NB4 (cell line): ENCODE measurements at regions not wholly inside any gene's neighbourhood (a gene's known extent, or its start where the extent isn't known, plus 50 kb on each side); places are given as distances from the start of the nearest gene placed in this dataset.

Experiments used
- DNase-seq: peaks from one replicate; pipeline ENCODE4 v3.0.0; 2010; ENCODE audit warnings: low read depth
- H3K4me3 ChIP-seq: one replicate; pipeline ENCODE4 v1.5.1; 2011; ENCODE audit warnings: mild to moderate bottlenecking, low read depth, low read length, moderate library complexity
- MYC ChIP-seq: IDR thresholded peaks from 2 replicates; pipeline ENCODE4 v1.6.1; 2011; ENCODE audit warnings: low read depth, low read length
- POLR2A ChIP-seq: IDR thresholded peaks from 2 replicates; pipeline ENCODE4 v1.6.1; 2011; ENCODE audit warnings: mild to moderate bottlenecking; ENCODE audit not compliant: insufficient read length; ENCODE audit errors: extremely low read depth
- TF ChIP-seq, protein P1 (sequence below): IDR thresholded peaks from 2 replicates; pipeline ENCODE4 v1.6.1; 2011; ENCODE audit warnings: low read depth, low read length
- TF ChIP-seq, protein P2 (sequence below): IDR thresholded peaks from one replicate; pipeline ENCODE4 v1.5.1; 2012; ENCODE audit warnings: low read depth, low read length

DNA sequence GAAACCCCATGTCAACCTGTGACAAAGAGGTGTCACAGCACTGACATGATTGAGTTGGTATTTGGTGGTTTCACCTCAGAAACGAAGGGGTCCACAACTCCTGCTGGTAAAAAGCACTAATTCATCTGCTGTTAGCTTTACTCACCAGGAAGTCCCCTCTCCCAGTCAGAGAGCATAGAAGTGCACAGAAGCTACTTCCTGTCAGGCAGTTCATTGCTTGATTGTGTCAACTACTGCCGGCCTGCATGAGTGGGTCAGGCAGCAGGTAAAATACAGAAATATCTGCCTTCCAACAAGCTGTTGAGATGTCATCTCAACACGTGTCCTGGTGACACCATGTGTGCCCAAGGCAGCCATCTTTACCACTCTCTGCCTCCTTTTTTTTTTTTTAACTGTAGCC, 596.6 kb upstream of the NR2F2 start:
- DNase-seq = peak; percentile 26
- TF ChIP-seq POLR2A (no peak), MYC (no peak)
- TF ChIP-seq, protein P1, sequence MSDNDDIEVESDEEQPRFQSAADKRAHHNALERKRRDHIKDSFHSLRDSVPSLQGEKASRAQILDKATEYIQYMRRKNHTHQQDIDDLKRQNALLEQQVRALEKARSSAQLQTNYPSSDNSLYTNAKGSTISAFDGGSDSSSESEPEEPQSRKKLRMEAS = no peak
- TF ChIP-seq, protein P2, sequence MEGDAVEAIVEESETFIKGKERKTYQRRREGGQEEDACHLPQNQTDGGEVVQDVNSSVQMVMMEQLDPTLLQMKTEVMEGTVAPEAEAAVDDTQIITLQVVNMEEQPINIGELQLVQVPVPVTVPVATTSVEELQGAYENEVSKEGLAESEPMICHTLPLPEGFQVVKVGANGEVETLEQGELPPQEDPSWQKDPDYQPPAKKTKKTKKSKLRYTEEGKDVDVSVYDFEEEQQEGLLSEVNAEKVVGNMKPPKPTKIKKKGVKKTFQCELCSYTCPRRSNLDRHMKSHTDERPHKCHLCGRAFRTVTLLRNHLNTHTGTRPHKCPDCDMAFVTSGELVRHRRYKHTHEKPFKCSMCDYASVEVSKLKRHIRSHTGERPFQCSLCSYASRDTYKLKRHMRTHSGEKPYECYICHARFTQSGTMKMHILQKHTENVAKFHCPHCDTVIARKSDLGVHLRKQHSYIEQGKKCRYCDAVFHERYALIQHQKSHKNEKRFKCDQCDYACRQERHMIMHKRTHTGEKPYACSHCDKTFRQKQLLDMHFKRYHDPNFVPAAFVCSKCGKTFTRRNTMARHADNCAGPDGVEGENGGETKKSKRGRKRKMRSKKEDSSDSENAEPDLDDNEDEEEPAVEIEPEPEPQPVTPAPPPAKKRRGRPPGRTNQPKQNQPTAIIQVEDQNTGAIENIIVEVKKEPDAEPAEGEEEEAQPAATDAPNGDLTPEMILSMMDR = no peak
- no peak overlapping the region for H3K4me3 ChIP-seq

DNA sequence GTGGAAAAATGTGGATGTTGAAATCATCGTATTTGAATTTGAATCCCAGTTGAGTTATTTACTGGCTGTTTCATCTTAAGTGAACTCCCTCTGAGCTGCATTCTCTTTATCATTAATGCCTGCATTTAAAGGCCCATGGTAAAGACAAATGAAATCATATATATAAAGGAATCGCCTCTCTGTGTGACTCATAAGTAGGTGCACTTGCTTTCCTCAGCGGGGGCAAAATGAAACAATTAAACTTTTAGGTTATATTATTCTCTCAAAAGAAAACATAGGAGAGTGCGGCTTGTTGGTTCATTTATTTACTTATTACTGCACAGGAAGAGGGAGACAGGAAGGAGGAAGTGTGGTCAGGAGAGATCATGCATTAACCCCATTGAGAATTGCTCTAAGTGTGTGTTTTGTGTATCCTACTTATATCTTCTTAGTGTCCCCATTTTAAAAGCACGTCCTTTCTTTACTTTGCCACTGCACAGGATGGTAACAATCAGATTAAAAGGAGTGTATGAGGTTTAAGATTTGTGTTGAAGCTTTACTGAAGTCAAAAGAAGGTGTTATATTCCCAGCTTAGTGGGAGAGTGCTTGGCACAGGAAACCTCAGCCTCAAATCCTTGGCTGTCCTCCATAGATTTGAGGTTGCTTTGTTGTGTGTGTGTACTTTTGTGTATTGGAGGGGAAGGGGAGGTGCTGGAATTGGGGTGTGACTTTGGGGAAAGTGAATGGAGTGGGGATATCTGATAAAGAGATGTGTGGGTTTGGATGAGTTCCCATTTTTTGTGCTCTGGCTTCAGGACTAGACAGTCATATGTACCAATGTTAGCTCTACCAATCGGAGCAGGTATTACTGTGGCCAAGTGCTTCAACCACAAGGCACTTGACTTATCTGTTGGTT, 595.8 kb upstream of the NR2F2 start:
- peak; percentile 22 for DNase-seq
- TF ChIP-seq, protein P1 = no peak
- TF ChIP-seq, protein P2 = no peak
- TF ChIP-seq MYC (no peak), POLR2A (no peak)
- no peak overlapping the region for H3K4me3 ChIP-seq

DNA sequence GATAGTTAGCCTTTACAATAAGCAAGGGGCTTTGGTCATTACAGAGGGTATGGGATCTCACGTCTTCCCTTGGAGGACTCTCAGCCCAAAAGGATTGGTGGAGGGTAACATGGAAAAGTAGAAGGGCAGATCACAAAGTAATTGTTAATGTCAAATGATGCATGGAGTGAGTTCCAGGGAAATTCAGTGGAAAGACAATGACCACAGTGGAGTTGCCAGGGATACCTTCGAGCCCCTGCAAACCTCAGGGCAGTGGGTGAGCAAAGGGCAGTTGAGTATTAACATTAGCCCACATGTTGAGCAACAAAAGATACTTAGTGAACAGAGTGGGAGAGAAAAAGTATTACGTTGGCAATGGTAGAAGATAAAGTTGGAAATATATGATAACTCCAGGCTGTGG, 593.4 kb upstream of the NR2F2 start:
- TF ChIP-seq, protein P1 = no peak
- TF ChIP-seq POLR2A = no peak
- TF ChIP-seq, protein P2 = no peak
- TF ChIP-seq MYC = no peak
- no peak for DNase-seq
- no peak overlapping the region for H3K4me3 ChIP-seq

DNA sequence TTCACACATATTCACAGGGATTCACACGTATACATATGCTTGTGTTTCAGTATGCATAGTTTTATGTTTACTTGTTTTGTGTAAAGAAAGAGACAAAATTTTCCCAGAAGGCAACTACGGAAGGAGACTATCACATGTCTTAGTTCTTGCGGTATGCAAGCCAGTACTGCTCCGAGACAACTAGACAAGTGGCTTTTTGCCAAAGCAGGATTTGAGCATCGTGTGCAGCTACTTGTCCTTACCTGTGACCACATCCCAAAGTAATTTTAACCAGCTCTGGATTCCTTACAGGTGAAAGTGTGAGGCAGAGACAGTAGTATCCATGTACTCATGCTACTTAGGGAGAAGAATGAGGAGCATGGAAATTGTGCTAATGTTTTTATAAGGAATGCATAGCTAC, 591.4 kb upstream of the NR2F2 start:
- no peak for DNase-seq
- TF ChIP-seq POLR2A = no peak
- no peak for TF ChIP-seq MYC
- TF ChIP-seq, protein P1 = no peak
- TF ChIP-seq, protein P2 = no peak
- H3K4me3 ChIP-seq = no peak overlapping the region

DNA sequence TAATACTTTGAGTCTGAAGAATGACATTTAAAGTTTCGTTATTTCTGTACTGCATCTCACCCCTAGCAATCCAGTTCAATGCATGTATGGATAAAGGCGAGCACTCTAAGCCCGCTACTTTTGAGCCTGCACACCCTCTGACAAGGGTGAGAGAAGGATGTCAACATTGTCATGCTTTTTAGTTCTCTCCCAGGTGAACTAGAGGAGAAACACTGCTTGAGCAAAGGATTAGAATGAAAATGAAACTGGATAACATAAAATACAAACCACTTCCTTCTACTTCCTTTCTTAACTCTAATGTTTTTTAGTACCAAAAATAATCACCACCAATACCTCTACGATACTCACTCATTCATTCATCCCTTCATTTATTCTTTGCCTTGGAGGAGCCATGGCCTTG, 588.7 kb upstream of the NR2F2 start:
- DNase-seq = no peak
- H3K4me3 ChIP-seq = no peak overlapping the region
- TF ChIP-seq, protein P1 = no peak

DNA sequence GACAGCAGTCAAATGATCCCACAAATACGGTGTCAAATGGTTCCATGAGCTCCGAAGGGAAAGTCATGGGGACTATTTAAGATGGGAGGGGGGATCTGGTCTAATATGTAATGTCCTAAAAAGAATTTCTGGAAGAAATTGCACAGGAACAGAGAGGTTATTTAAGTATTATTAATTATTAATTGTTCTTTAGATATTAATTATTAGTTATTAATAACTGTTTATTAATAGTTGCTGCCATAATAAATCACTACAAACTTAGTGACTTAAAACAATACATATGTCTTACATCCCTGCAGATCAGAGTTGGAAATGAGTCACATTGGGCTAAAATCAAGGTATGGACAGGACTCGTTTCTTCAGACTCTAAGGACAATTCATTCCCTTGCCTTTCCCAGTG, 588.2 kb upstream of the NR2F2 start:
- DNase-seq = no peak
- no peak overlapping the region for H3K4me3 ChIP-seq
- TF ChIP-seq POLR2A = no peak
- TF ChIP-seq, protein P1 = no peak
- no peak for TF ChIP-seq MYC
- TF ChIP-seq, protein P2 = no peak
